SK-N-MC (cell line): ENCODE measurements at regions not wholly inside any gene's neighbourhood (a gene's known extent, or its start where the extent isn't known, plus 50 kb on each side); places are given as distances from the start of the nearest gene placed in this dataset.

Experiments
- DNase-seq: peaks from one replicate; pipeline ENCODE4 v3.0.0-alpha.2; 2011; ENCODE audit warnings: low read depth, low spot score
- H3K27ac ChIP-seq: fragments of 200-600 bp; sonication (generic); 2 replicates; pipeline ENCODE4 v1.5.1; 2016; ENCODE audit warnings: mixed run types
- H3K36me3 ChIP-seq: fragments of 200-600 bp; sonication (generic); 2 replicates; pipeline ENCODE4 v1.6.1; 2017; ENCODE audit warnings: antibody characterized with exemption, low read length, mixed read lengths; ENCODE audit not compliant: insufficient read depth
- H3K4me3 ChIP-seq: fragments of 200-600 bp; sonication (generic); 2 replicates; pipeline ENCODE4 v1.5.1; 2016
- H3K9ac ChIP-seq: fragments of 200-600 bp; sonication (generic); 2 replicates; pipeline ENCODE4 v1.8.0; 2017; ENCODE audit warnings: mixed run types, mixed read lengths; ENCODE audit not compliant: insufficient read length
- H3K9me3 ChIP-seq: fragments of 200-600 bp; sonication (generic); 2 replicates; pipeline ENCODE4 v1.6.1; 2017; ENCODE audit warnings: low read depth, mild to moderate bottlenecking, antibody characterized with exemption, low read length, moderate library complexity, mixed read lengths
- EZH2 ChIP-seq: fragments of 200-600 bp; sonication (generic); IDR thresholded peaks from one replicate; pipeline ENCODE4 v1.6.1; 2017; ENCODE audit warnings: antibody characterized with exemption
- FOXP2 ChIP-seq: optimal IDR thresholded peaks from 2 replicates; pipeline ENCODE3; 2011; ENCODE audit warnings: mild to moderate bottlenecking, moderate library complexity; ENCODE audit not compliant: insufficient read depth; ENCODE audit errors: extremely low read length, control extremely low read depth
- POLR2AphosphoS5 ChIP-seq: IDR thresholded peaks from 2 replicates; pipeline ENCODE4 v1.6.1; 2012; ENCODE audit warnings: mild to moderate bottlenecking, low read depth, low read length, borderline replicate concordance

- no peaks in the 10 kb centered on the region for H3K9me3 ChIP-seq
- H3K4me3 ChIP-seq = no peak overlapping the region
- DNase-seq = no peak
- TF ChIP-seq POLR2AphosphoS5 = no peak
- no peak for TF ChIP-seq FOXP2
- TF ChIP-seq EZH2 = no peak
- no peak overlapping the region for H3K9ac ChIP-seq
- H3K36me3 ChIP-seq = no peaks in the 10 kb centered on the region
- H3K27ac ChIP-seq = no peak overlapping the region
Measured at GRCh38 chr2:103462101-103462500, 700.3 kb downstream of the TMEM182 start.

GRCh38 chr2:103462712-103463111 lies 700.9 kb downstream of the TMEM182 start:
- Histone ChIP-seq H3K9me3 (no peaks in the 10 kb centered on the region), H3K9ac (no peak overlapping the region), H3K36me3 (no peaks in the 10 kb centered on the region), H3K4me3 (no peak overlapping the region), H3K27ac (no peak overlapping the region)
- no peak for DNase-seq
- TF ChIP-seq FOXP2 (no peak), EZH2 (no peak), POLR2AphosphoS5 (no peak)

GRCh38 chr2:103464831-103465230 lies 703.0 kb downstream of the TMEM182 start:
- H3K27ac ChIP-seq = no peak overlapping the region
- TF ChIP-seq EZH2 (no peak), POLR2AphosphoS5 (no peak), FOXP2 (no peak)
- DNase-seq = no peak
- H3K36me3 ChIP-seq = no peaks in the 10 kb centered on the region
- no peak overlapping the region for H3K9ac ChIP-seq
- H3K9me3 ChIP-seq = no peaks in the 10 kb centered on the region
- no peak overlapping the region for H3K4me3 ChIP-seq

GRCh38 chr2:103469800-103470199 lies 708.0 kb downstream of the TMEM182 start:
- no peaks in the 10 kb centered on the region for H3K9me3 ChIP-seq
- no peak overlapping the region for H3K4me3 ChIP-seq
- no peaks in the 10 kb centered on the region for H3K36me3 ChIP-seq
- no peak for TF ChIP-seq EZH2
- TF ChIP-seq FOXP2 = no peak
- TF ChIP-seq POLR2AphosphoS5 = no peak
- no peak overlapping the region for H3K27ac ChIP-seq
- DNase-seq = no peak
- no peak overlapping the region for H3K9ac ChIP-seq

DNA sequence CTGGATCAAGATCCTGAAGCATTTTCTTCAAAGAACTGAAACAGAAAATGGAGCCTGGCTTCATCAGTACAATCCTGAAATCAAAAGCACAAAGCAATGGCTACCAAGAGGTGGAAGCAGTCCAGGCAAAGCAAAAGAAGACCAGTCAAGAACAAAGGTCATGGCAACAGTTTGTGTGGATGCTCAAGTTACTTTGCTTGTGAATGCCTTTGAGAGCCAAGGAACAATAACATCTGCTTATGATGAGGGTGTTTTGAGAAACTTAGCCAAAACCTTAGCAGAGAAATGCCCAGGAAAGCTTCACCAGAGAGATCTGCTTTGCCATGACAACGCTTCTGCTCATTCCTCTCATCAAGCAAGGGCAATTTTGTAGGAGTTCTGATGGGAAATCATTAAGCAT lies 723.1 kb downstream of the TMEM182 start:
- no peak overlapping the region for H3K27ac ChIP-seq
- H3K4me3 ChIP-seq = no peak overlapping the region
- DNase-seq = no peak
- H3K36me3 ChIP-seq = no peaks in the 10 kb centered on the region
- H3K9ac ChIP-seq = no peak overlapping the region
- no peak for TF ChIP-seq POLR2AphosphoS5
- no peak for TF ChIP-seq EZH2
- no peak for TF ChIP-seq FOXP2
- H3K9me3 ChIP-seq = no peaks in the 10 kb centered on the region

DNA sequence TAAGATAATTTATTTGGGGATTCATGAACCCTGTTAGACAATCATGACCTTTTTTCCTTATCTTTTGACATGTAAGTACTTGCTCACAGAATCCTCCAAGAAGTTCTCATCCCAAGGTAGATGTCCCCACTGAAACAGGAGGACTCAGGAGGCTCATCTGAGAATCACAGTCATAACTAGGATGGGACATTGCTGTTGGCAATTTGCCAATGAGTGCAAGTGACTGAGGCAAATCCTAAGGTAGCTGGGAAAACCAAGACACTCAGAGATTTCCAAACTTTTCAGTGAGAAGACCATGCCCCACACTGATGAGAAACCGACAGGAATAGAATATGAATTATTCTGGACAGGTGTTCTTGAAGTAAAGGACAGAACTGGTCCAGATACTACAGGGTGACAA lies 735.0 kb downstream of the TMEM182 start:
- Histone ChIP-seq H3K4me3 (no peak overlapping the region), H3K9ac (no peak overlapping the region), H3K9me3 (no peaks in the 10 kb centered on the region), H3K36me3 (no peaks in the 10 kb centered on the region), H3K27ac (no peak overlapping the region)
- TF ChIP-seq POLR2AphosphoS5 = no peak
- TF ChIP-seq EZH2 = no peak
- no peak for TF ChIP-seq FOXP2
- DNase-seq = no peak

DNA sequence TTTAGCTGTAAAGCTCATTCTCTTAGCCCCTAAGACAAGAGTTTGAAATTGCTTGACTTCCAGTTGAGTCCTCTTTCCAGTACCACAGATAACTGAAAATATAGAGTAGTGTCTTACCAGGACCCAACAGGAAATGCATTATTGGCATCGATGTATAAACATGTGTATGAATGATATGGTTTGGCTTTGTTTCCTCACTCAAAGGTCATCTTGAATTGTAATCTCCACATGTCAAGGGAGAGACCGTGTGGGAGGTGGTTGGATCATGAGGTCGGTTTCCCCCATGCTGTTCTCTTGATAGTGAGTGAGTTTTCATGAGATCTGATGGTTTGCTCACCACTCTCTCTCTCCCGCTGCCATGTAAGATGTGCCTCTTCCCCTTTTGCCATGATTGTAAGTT lies 745.0 kb downstream of the TMEM182 start:
- Histone ChIP-seq H3K9me3 (no peaks in the 10 kb centered on the region), H3K4me3 (no peak overlapping the region), H3K9ac (no peak overlapping the region), H3K36me3 (no peaks in the 10 kb centered on the region), H3K27ac (no peak overlapping the region)
- TF ChIP-seq EZH2 (no peak), FOXP2 (no peak), POLR2AphosphoS5 (no peak)
- no peak for DNase-seq

GRCh38 chr2:103512442-103512841 lies 750.6 kb downstream of the TMEM182 start:
- TF ChIP-seq FOXP2 = no peak
- H3K9me3 ChIP-seq = no peaks in the 10 kb centered on the region
- H3K4me3 ChIP-seq = no peak overlapping the region
- no peak overlapping the region for H3K27ac ChIP-seq
- DNase-seq = no peak
- H3K36me3 ChIP-seq = no peaks in the 10 kb centered on the region
- no peak overlapping the region for H3K9ac ChIP-seq

DNA sequence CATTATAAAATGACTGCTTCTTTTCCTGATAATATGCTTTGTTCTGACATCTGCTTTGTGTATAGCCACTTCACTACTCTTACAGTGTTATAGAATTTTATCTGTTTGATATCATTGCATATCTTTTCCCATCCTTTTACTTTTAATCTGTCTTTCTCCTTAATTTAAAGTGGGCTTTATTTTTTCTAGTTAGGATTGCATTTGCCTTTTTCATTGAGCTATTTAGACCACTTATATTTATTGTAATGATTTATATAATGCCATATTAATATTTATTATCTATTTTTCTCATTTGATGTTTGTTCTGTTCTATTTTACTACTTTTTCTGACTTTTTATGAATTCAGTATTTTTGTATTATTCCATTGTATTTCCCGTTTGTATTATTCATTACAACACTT lies 758.7 kb downstream of the TMEM182 start:
- Histone ChIP-seq H3K9ac (no peak overlapping the region), H3K36me3 (no peaks in the 10 kb centered on the region), H3K4me3 (no peak overlapping the region), H3K27ac (no peak overlapping the region), H3K9me3 (no peaks in the 10 kb centered on the region)
- TF ChIP-seq POLR2AphosphoS5 (no peak), FOXP2 (no peak)
- no peak for DNase-seq

GRCh38 chr2:103525756-103526155 lies 763.9 kb downstream of the TMEM182 start:
- no peak for TF ChIP-seq POLR2AphosphoS5
- no peaks in the 10 kb centered on the region for H3K9me3 ChIP-seq
- H3K27ac ChIP-seq = no peak overlapping the region
- no peak overlapping the region for H3K4me3 ChIP-seq
- H3K9ac ChIP-seq = no peak overlapping the region
- no peaks in the 10 kb centered on the region for H3K36me3 ChIP-seq
- DNase-seq = no peak
